NCI-H1694 treated with DMSO at 0.1 percent for 48 hours (cell line): ENCODE measurements at regions not wholly inside any gene's neighbourhood (a gene's known extent, or its start where the extent isn't known, plus 50 kb on each side); places are given as distances from the start of the nearest gene placed in this dataset.

ENCODE experiments used
- DNase-seq: peaks from one replicate; lab custom pipeline; 2025; lab: John Stamatoyannopoulos, UW

DNA sequence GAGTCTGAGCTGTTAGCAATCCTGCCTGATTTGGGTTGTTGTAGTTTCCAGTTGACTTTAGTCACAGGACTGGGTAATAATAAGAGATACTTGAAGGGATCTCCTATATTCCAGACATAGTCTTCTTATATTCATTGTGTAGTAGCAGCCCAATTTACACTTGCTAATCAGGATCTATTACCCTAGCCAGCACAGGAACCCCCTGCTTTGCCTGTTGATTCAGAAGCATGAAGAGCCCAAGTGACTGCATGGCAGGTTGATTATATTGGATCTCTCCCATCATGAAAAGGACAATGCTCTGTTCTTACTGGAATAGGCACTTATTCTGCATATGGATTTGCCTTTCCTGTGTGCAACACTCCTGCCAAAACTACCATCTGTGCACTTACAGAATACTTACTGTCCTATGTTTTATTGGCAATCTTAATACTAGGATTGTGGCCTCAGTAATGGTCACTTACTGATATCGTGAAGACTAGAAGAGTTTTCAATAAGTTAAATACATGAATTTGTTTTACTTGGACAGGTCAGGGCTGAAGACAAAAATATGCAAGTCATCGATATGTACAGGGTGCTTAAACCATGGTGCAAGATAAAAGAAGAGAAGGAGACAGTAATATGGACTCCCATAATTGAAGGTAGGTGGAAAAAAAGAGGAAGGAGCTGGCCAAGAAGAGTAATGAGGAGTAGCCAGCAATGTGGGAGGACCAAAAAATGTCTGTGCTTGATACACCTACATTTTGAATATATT lies 304.1 kb downstream of the MCTP2 start:
- DNase-seq: no peak

DNA sequence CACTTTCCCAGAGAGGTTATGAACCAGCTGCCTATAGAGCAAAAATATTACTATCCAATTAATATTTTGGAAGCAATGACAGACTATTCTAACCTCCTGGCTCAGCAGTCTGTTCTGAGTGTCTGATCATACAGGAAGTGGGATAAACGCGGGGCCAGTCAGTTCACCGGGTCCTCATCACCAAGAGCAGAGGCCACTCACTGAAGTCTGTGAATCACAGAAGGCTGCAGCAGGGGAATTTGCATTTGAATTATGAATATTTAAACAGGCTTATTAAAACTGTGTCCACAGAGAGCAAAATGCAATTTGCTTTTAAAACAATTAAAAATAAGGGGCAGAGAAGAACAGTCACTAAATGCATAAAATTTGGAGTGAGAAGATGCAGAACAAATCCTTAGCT lies 305.2 kb downstream of the MCTP2 start:
- DNase-seq: no peak

DNA sequence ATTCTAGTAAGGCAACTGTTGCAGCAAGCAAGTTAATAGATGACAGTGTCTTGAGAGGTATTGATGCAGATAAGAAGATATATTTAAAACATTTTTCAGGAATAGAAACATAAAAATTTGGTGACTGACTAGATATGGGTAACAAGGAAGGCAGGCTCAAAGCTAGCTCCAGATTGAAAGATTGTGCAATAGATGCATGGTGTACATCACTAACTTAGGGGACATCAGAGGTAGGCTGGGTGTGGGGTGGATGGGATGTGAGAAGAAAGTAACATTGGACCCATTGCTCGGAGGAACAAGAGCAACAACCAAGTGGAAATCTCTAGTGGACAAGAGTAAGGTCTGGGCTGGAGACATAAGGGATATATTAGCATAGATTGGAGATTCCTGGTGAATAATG lies 306.9 kb downstream of the MCTP2 start:
- DNase-seq: no peak

DNA sequence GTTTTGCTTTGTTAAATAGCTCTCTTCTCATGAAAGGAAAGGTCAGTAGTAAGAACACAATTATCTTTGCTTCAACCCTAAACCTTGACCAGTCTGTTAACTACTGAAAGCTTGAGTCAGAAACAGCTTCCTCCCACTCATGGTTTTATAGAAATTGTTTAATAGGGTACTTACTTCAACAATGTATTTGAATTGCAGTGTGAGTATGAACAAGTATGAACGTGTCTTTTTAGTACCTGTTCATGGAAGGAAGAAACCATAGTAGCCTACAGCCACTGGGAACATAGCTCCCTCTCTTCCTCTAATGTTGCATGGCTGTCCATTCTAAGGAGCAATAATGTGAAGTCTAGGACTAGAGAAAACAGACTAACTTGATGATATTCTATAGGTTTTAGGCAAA lies 311.0 kb downstream of the MCTP2 start:
- DNase-seq: no peak

DNA sequence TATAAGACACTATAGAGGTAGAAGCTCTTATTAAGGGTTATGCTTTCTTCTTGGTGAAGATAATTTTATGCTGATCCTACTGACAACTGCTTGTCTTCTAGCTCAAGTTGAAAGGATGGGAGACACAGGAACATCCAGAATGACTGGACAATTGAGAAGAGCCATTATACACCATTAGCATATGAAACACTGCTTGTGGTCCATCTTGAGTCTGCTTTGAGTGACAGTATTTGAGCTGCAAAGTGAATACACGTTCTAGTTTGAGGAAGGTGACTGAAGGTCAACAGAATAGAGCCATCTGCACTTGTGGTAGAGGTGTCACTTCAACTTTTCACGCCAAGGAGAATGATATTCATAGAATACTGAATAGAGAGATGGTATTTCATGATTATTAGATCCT lies 315.4 kb downstream of the MCTP2 start:
- no peak for DNase-seq

DNA sequence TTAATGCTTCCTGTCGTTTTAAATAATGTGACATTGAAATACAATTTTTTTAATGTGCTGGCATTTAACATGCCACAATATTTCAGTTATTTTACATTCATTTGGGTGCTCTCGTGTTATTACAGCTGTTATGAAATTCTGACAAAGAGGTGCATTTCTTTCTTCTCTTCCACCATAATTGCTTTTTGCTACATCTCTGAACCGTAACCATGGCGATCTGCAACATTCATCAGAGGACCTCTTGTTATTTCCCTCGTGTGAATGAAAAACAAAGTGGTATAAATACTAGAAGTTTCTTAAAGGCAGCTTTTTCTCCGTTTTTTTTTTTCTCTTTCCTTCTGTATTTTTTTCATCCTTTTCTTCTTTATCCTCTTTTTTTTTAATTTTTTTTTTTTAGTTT lies 316.4 kb downstream of the MCTP2 start:
- no peak for DNase-seq

DNA sequence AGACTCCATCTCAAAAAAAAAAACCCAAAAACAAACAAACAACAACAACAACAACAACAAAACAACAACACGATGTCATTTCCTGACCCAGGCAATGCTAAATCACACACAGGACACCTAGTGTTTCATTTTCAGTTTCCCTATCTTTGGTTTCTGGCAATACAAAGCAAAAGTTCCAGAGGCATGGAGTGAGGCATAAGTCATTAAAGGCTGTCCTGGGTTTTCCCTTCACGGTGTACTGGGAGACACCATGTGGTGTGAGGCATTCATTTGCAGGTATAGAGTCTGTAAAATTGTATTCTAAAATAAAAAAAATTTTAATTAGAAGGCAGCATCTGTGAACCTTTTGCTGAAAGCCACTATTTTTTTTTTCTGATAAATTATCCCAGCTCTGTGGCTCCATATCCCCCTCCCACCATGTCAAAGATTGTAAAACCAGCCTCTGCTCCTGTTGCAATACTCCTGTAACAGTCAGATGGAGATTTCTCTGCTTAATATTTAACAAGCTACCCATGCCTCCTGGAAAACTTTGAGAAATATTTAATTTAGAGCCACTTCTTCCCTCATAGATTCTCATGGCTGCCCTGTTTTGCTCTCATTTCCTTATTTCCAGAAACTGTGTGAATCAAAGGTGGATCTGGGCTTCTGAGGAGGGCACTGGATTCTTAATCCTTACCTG lies 324.6 kb downstream of the MCTP2 start:
- no peak for DNase-seq

DNA sequence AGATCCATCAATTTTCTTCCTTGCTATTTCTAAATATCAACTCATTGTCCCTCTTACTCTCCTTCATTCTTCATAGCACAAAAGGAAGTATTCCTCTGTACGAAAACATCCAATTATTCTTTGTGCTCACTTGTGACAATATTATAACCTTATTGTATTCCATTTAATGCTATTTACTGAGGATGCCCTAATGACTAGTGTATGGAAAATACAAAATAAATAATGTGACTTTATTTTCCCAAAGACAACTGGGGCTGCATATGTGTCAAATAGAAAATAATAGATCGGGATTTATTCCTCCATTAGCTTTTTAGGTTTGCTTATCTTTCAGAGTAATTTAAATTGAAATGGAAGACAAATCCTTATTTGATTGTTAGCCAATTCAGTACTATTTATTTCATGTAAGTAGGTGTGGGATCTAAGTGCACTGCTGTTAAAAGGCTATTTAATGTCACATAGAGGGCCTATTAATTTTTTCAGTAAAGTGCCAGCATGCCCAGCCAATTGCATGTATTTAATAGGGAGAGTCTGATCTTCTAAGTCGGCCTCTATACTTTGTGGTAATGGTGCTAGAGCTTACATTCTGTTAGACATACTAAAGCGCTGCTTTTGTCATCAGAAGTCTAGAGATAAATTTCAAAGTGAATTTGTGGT lies 329.8 kb downstream of the MCTP2 start:
- no peak for DNase-seq

DNA sequence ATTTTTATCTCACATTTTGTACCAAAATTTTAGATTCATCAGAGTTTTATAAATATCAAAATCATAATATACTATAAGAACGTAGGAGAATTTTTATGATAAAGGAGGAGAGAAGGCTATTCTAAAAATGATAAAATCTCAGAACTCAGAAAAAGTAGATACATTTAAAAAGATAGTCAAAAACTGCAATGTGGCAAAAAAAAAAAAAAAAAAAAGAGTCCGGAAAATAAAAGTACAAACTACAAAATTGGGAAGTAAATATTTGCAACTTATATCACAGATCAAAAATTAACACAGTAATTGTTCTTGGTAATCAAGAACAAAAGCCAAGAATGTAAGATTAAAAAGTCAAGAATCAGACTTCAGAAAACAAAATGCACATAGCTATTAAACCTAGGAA lies 332.1 kb downstream of the MCTP2 start:
- no peak for DNase-seq

DNA sequence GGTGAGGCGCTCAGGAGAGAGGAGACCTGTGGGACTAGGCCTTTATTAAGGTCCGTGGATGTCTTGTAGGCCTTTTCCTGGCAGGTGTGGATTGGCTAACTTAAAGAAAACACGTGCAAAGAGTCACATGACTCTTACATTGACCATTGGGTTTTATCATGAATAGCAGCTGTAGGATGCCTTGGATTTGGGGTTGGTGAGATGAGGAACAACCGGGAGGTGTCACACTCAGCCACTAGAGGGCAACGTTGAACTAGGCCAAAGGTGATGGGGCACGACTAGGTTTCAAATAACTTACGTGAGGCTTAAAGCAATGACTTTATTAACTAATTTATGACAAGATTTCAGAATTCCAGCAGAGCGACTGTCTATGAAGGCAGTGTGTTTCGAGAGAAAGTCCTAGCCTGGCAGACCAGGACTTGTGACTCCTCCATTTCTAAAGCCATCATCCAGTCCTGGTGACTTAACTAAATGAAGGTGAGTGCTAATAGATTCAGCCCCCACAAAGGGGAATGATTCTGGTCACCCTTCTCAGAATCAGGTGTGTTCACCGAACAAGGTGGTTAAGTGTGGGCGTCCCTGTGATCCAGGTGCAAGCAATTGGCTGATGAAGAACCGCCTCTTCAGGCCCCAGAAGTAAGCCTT lies 345.6 kb downstream of the MCTP2 start:
- DNase-seq: no peak

DNA sequence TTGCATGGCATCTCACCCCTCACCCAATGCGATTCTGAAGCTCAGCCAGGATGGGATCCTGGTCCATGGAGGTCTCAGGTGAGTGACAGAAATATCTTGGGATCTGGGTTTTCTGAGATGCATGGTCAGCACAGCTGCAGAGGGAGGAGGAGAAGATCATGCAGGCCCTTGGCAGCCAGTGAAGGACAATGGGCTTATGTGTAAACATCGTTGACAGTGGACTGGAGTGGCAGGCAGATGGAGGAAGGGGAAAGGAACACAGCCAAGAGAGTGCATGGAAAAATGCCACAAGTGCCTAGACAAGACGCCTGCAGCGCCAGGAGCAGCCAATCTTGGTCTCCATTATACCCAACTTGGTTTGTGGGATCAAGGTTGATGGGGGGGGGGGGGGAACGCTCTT lies 347.9 kb downstream of the MCTP2 start:
- DNase-seq: no peak

DNA sequence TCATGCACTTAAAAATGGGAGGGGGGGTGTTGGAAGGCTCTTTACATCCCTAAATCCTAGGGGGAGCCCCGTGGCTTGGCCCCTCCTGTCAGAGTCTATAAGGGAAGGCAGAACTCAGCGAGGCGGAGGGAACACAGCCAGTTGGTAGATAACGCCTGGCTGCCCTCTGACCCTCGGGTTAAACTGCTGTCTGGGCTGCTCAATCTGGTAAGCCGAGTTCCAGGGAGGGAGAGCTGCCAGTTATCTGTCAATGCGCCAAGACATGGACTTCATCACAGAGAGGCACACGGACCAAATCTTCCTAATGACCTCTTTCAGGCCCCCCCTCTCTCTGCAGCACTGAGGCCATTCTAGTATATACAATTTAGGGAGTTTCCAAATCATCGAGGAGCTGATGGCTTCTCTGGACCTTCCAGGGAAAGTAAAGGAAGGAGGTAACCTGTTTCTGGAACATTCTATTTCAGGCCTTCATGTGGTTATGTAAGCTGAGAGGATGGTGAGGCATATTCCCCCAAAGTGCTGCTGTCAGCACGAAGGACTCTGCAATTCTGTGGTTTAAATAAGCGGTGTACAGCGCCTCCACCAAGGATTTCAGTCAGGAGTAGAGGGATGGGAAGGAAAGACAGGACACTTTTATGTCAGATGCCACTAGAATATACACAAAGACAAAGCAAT lies 349.0 kb downstream of the MCTP2 start:
- DNase-seq: no peak

DNA sequence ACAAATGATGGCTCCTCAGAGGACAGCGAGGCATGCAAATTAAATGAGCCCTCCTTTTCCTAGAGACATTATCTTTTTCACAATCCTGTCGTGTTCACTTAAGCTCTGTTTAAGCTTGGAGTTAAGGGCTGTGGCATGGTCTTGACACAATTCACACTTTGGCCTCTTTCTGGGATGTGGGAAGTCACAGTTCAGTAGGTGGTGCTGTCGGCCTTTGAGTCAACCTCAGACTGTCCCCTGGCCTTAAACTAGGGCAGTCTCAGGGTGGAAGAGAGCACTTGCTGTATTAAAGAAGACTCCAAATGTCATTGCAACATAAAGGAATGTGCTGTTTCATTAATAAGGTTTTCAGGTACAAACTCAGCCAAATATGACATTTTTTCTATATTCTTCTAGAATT lies 351.0 kb downstream of the MCTP2 start:
- DNase-seq: no peak

DNA sequence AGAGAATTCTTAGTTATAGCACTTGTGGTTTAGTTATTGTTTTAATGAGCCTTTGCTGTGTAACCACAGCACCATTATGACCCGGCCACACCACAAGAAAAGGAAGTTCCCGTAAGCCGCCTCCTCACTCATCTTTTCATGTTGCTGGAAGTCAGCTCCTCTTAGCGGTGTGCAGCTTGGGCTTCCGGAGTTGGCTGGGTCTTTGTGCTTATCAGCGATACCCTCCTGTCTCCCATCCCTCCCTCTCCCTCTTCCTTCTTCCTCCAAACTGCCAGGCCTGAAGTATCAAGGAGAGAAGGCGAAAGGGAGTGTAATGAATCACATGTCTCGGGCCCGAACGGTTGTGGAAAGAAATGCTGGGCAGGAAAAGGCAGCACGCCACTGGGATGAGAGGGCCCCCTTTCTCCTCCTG lies 353.5 kb downstream of the MCTP2 start:
- DNase-seq: no peak

DNA sequence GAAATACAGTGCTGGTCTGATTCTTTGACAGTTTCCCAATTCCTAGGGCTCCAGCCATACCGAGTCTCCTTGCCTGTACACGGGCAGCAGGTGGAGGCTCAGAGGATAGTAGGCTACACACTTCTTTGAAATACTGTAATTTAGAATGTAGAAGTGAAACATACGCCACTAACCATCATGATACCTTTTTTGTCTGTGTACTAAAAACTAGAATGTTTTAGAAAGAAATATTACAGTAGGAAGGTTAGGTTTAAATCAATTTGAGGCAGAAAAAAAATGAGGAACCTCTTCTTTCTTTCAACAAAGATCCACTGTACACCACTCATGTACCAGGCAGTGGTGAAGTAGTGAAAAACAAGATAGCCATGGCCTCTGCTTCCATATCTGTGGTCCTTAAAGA lies 354.7 kb downstream of the MCTP2 start:
- DNase-seq: no peak

DNA sequence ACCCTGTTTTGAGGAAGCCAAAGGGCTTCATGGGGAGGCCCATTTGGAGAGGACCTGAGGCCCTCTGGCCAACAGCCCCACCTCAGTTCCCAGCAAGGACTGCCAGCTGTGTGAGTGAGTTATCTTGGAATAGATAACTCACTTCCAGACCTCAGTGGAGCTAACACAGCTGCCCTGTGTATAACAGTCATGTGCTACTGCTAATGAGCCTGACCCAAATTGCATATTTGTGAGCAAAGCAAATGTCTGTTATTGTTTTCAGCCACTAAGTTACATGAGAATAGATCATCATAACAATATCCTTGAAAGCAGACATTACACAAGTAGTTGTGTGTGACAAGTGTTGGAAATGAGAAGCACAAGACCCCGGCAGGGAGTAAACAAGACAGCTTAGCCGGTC lies 355.8 kb downstream of the MCTP2 start:
- no peak for DNase-seq

DNA sequence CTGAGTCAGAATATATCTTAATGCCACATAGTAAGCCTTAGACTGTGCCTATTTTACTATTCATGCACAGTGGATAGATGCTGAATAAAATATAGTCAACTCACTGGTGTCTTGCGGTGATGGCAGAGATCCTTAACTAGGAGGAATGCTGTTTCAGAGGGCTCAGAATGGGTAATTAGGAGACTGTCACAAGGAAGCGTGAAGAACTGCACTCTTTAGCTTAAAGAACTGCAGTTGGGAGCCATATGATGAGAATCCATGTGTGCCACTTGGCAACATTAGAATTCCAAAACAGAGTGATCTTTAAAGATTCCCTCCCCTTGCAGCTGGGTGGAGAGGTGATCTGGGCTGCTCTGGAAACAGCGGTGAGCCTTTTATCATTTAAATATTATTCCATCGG lies 357.6 kb downstream of the MCTP2 start:
- no peak for DNase-seq

DNA sequence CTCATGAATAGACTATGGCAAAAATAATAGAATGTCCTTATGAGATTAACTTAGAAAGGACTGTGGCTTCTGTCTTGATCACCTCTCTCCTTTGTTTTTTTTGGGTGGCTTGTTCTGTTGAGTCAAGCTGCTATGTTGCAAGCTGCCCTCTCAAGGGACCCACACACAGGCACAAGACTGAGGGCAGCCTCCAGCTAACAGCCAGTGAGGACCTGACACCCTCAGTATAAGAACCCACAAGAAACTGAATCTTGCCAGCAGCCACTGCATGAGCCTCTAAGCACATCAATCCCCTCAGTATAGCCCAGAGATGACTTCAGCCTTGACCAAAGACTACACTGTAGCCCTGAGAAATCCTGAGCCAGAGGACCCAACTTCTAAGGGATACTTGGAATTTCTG lies 361.1 kb downstream of the MCTP2 start:
- DNase-seq: no peak

DNA sequence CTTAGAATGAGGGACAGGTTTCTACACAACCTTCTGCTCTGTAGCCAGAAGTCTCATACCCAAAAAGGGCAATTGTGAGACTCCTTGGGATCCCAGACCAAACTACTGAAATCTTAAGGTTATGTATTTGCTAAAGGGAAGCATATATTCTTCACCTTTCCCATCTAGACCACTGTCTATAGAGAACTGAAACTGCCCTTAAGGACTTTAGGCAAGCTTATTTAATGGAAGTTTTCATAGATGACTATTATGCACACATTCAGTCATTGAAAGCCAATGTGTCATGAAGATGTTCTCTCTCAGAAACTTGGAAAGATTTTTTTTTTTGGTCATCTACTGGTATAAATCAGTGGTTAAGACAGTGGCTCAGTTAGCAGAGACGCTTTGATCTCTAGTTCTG lies 365.3 kb downstream of the MCTP2 start:
- DNase-seq: no peak

DNA sequence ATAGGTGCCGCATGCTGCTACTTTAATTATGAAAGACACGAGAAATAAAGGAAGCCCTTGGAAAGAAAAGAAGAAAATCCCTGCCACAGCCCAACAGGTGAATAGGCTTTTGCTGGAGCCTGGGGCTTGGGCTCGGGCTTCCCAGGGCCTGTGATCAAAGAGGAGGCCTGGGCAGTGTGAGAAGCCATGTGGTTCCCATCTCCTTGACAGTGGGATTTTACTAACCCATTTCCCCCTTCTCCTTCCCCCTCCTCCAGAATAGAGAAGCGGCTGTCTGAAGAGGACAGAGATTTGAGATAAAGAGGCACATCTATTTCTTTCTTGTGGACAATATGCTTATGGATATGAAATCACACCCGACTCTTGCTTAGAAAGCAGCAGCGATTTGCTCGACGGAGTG lies 369.1 kb downstream of the MCTP2 start:
- no peak for DNase-seq

DNA sequence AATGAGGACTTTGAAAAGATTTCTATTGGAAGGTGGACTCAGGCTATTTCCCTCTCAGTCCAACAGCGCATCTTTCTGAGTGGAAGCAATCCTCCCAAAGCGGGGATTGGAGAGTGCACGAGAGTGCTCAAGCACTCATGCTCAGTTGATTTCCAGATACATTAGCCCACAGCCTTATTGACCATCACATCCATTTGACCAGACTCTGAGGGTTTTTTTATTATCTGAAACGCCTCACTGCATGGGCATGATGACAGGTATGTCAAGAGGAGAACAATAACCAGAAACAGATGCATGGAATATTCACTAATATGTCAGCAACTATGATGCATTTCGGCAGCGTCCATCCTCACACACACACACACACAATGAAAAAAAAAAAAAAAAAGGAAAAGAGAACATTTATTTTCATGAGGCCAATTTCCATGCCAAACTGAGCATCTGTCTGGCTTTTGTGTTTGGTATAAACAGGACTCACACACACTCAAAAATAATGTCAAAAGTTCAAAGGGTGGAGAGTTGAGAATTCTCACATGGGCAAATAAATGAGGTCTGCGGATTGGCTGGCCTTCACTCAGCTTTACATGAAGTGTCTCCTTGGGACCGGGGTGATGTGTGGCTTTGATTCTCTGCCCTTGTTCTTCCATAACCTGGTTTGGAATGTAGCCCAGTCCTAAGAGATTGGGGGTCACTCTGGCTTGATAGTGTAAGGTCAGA lies 371.6 kb downstream of the MCTP2 start:
- DNase-seq: no peak

DNA sequence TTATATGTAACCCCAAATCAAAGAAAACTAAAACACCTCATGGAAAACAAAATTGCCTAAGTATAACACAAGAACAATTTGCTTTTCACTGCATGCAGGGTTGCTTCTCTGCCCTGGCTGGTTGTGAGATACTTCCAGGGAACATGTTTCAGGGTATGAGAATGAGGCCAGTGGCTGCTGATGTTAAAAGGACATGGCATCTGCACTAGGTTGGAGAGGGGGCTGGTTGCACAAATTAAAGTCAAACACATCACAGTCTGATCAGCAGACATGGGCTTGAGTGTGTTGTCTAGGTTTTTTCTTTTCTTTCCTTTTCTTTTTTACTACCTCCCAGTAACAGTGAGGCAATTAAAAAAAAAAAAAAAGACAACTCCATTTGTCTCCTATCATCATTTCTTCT lies 374.9 kb downstream of the MCTP2 start:
- no peak for DNase-seq
